Mesothelial cell of epicardium (in vitro differentiated cells): ENCODE measurements at regions not wholly inside any gene's neighbourhood (a gene's known extent, or its start where the extent isn't known, plus 50 kb on each side); places are given as distances from the start of the nearest gene placed in this dataset.

Experiments
- DNase-seq, 2 experiments: peaks; one replicate each; pipeline ENCODE4 v3.0.0; 2021; ENCODE audit warnings: low spot score in 2 of 2; ENCODE audit not compliant: unreplicated experiment in 2 of 2
- H3K27ac Mint-ChIP-seq: 2 replicates; pipeline ENCODE4 v1.8.0; 2021; ENCODE audit warnings: mixed read lengths
- H3K27me3 Mint-ChIP-seq: 2 replicates; pipeline ENCODE4 v1.8.0; 2021; ENCODE audit warnings: low read depth, mixed read lengths
- H3K36me3 Mint-ChIP-seq: 2 replicates; pipeline ENCODE4 v1.8.0; 2021; ENCODE audit warnings: mixed read lengths
- H3K4me1 Mint-ChIP-seq: 2 replicates; pipeline ENCODE4 v1.8.0; 2021; ENCODE audit warnings: mixed read lengths
- H3K4me3 Mint-ChIP-seq: 2 replicates; pipeline ENCODE4 v1.8.0; 2021; ENCODE audit warnings: mild to moderate bottlenecking, moderate library complexity, mixed read lengths
- H3K9me3 Mint-ChIP-seq: 2 replicates; pipeline ENCODE4 v1.8.0; 2021; ENCODE audit warnings: mixed read lengths
- CTCF ChIP-seq: fragments of 200-600 bp; sonication (generic); IDR thresholded peaks from one replicate; pipeline ENCODE4 v1.5.0; 2021; ENCODE audit warnings: antibody characterized with exemption; ENCODE audit not compliant: unreplicated experiment

GRCh38 chr4:29043411-29043810, 1676.8 kb upstream of the PCDH7 start:
- DNase-seq = no peak
- no peaks in the 10 kb centered on the region for H3K27me3 Mint-ChIP-seq
- no peak overlapping the region for H3K27ac Mint-ChIP-seq
- no peak overlapping the region for H3K4me3 Mint-ChIP-seq
- TF ChIP-seq CTCF = no peak
- no peaks in the 10 kb centered on the region for H3K4me1 Mint-ChIP-seq
- H3K9me3 Mint-ChIP-seq = no peaks in the 10 kb centered on the region
- H3K36me3 Mint-ChIP-seq = no peaks in the 10 kb centered on the region

- no peak overlapping the region for H3K4me3 Mint-ChIP-seq
These were observed 1674.0 kb upstream of the PCDH7 start for GRCh38 chr4:29046186-29046585.

GRCh38 chr4:29046781-29047180, 1673.4 kb upstream of the PCDH7 start:
- Mint-ChIP-seq H3K4me1 (peaks cover 2% of the 10 kb centered on the region), H3K27ac (no peak overlapping the region), H3K4me3 (no peak overlapping the region), H3K36me3 (no peaks in the 10 kb centered on the region), H3K9me3 (no peaks in the 10 kb centered on the region), H3K27me3 (no peaks in the 10 kb centered on the region)
- DNase-seq = no peak
- TF ChIP-seq CTCF = no peak

More at GRCh38 chr4:29046186-29046585, 1674.0 kb upstream of the PCDH7 start:
- no peak for TF ChIP-seq CTCF
- no peaks in the 10 kb centered on the region for H3K36me3 Mint-ChIP-seq
- H3K27ac Mint-ChIP-seq = no peak overlapping the region
- DNase-seq = no peak
- no peaks in the 10 kb centered on the region for H3K9me3 Mint-ChIP-seq
- H3K4me1 Mint-ChIP-seq = peaks cover 2% of the 10 kb centered on the region
- H3K27me3 Mint-ChIP-seq = no peaks in the 10 kb centered on the region

GRCh38 chr4:29047341-29048041, 1672.7 kb upstream of the PCDH7 start:
- no peaks in the 10 kb centered on the region for H3K36me3 Mint-ChIP-seq
- H3K4me3 Mint-ChIP-seq = no peak overlapping the region
- no peak for DNase-seq
- no peaks in the 10 kb centered on the region for H3K9me3 Mint-ChIP-seq
- no peak overlapping the region for H3K27ac Mint-ChIP-seq
- H3K27me3 Mint-ChIP-seq = no peaks in the 10 kb centered on the region
- no peak for TF ChIP-seq CTCF
- H3K4me1 Mint-ChIP-seq = peaks cover 2% of the 10 kb centered on the region

- H3K27ac Mint-ChIP-seq = no peak overlapping the region
- DNase-seq = no peak
- H3K27me3 Mint-ChIP-seq = no peaks in the 10 kb centered on the region
- no peaks in the 10 kb centered on the region for H3K9me3 Mint-ChIP-seq
- H3K4me1 Mint-ChIP-seq = peaks cover 2% of the 10 kb centered on the region
- no peaks in the 10 kb centered on the region for H3K36me3 Mint-ChIP-seq
- no peak for TF ChIP-seq CTCF
- H3K4me3 Mint-ChIP-seq = no peak overlapping the region
These were observed 1668.7 kb upstream of the PCDH7 start for GRCh38 chr4:29051381-29051965.
